OCI-LY3 (cell line): ENCODE measurements at regions not wholly inside any gene's neighbourhood (a gene's known extent, or its start where the extent isn't known, plus 50 kb on each side); places are given as distances from the start of the nearest gene placed in this dataset.

Experiments
- EZH2phosphoT487 ChIP-seq: fragments of 200-600 bp; shearing (Covaris generic); IDR thresholded peaks from 2 replicates; pipeline ENCODE4 v1.6.1; 2018; ENCODE audit warnings: antibody characterized with exemption, mixed run types, low read depth
- TF ChIP-seq, protein P1 (sequence below): fragments of 200-600, 300-600 bp; sonication (generic); IDR thresholded peaks from 2 replicates; pipeline ENCODE4 v1.5.1; 2014; ENCODE audit warnings: antibody characterized with exemption, low read length, low read depth

DNA sequence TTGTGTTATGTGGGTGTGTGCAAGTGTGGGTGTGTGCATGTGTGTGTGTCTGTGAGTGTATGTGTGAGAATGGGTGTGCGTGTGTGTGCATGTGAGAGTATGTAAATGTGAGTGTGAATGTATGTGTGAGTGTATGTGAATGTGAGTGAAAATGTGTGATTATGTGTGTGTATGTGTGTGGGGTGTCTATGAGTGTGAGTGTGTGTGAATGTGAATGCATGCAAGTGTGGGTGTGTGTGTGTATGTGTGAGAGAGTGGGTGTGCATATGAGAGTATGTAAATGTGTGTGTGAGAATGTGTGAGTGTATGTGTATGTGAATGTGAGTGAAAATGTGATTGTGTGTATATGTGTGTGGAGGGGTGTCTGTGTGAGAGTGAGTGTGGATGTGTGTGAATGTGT lies 1292.7 kb downstream of the TBC1D22A start:
- TF ChIP-seq, protein P1, sequence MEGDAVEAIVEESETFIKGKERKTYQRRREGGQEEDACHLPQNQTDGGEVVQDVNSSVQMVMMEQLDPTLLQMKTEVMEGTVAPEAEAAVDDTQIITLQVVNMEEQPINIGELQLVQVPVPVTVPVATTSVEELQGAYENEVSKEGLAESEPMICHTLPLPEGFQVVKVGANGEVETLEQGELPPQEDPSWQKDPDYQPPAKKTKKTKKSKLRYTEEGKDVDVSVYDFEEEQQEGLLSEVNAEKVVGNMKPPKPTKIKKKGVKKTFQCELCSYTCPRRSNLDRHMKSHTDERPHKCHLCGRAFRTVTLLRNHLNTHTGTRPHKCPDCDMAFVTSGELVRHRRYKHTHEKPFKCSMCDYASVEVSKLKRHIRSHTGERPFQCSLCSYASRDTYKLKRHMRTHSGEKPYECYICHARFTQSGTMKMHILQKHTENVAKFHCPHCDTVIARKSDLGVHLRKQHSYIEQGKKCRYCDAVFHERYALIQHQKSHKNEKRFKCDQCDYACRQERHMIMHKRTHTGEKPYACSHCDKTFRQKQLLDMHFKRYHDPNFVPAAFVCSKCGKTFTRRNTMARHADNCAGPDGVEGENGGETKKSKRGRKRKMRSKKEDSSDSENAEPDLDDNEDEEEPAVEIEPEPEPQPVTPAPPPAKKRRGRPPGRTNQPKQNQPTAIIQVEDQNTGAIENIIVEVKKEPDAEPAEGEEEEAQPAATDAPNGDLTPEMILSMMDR = no peak
- TF ChIP-seq EZH2phosphoT487 = no peak
